HG03460 (cell line): ENCODE measurements at regions not wholly inside any gene's neighbourhood (a gene's known extent, or its start where the extent isn't known, plus 50 kb on each side); places are given as distances from the start of the nearest gene placed in this dataset.
A peak's percentile ranks its signal among the peaks of the same experiment; 100 is the strongest.
"Not testable (repeated sequence)": the region's sequence is repeated elsewhere in the genome, so short reads cannot be mapped to it uniquely, and the experiment has no call there.

Source experiments
- ATAC-seq: cut with Tn5 transposase; IDR thresholded peaks from one replicate; pipeline ENCODE4 v1.9.1; 2021; ENCODE audit not compliant: unreplicated experiment

- ATAC-seq, result no peak
These were observed 50.9 kb upstream of the OLIG3 start for GRCh38 chr6:137545073-137545472.

- ATAC-seq, result no peak
These were observed 53.0 kb upstream of the OLIG3 start for GRCh38 chr6:137547186-137547585.

- ATAC-seq, result no peak
These were observed 53.4 kb upstream of the OLIG3 start for GRCh38 chr6:137547601-137548000.

- no peak for ATAC-seq
These were observed 54.9 kb upstream of the OLIG3 start for GRCh38 chr6:137549106-137549505.

GRCh38 chr6:137550535-137550934, 56.3 kb upstream of the OLIG3 start:
- ATAC-seq, result no peak

- ATAC-seq, result no peak
These were observed 58.0 kb upstream of the OLIG3 start for GRCh38 chr6:137552146-137552545.

- ATAC-seq, result no peak
These were observed 58.6 kb upstream of the OLIG3 start for GRCh38 chr6:137552809-137553208.

- not testable (repeated sequence) for ATAC-seq
These were observed 65.5 kb upstream of the OLIG3 start for GRCh38 chr6:137559521-137560183.

- no peak for ATAC-seq
These were observed 66.0 kb upstream of the OLIG3 start for GRCh38 chr6:137560184-137560563.

GRCh38 chr6:137568067-137568466, 73.9 kb upstream of the OLIG3 start:
- no peak for ATAC-seq

GRCh38 chr6:137570393-137570792, 76.2 kb upstream of the OLIG3 start:
- no peak for ATAC-seq

GRCh38 chr6:137571854-137572253, 77.7 kb upstream of the OLIG3 start:
- no peak for ATAC-seq

- no peak for ATAC-seq
These were observed 79.5 kb upstream of the OLIG3 start for GRCh38 chr6:137573739-137574138.

GRCh38 chr6:137579612-137580011, 85.4 kb upstream of the OLIG3 start:
- no peak for ATAC-seq

GRCh38 chr6:137581019-137581707, 87.0 kb upstream of the OLIG3 start:
- no peak for ATAC-seq

GRCh38 chr6:137583519-137583918, 89.3 kb upstream of the OLIG3 start:
- ATAC-seq, result not testable (repeated sequence)

GRCh38 chr6:137588472-137588871, 94.3 kb upstream of the OLIG3 start:
- no peak for ATAC-seq

GRCh38 chr6:137589067-137589848, 95.1 kb upstream of the OLIG3 start:
- peak; percentile 100 for ATAC-seq

- ATAC-seq, result no peak
These were observed 96.5 kb upstream of the OLIG3 start for GRCh38 chr6:137590684-137591083.

GRCh38 chr6:137601471-137601870, 107.3 kb upstream of the OLIG3 start:
- no peak for ATAC-seq

GRCh38 chr6:137602313-137603197, 108.4 kb upstream of the OLIG3 start:
- ATAC-seq, result no peak
